ENCODE measurements at regions not wholly inside any gene's neighbourhood (a gene's known extent, or its start where the extent isn't known, plus 50 kb on each side); places are given as distances from the start of the nearest gene placed in this dataset.

GRCh38 chr20:39767352-39767751 is 805.2 kb downstream of the DHX35 start (continued):
- TF ChIP-seq POLR2AphosphoS5 (IDR thresholded peaks at IDR 0.05; ENCODE audit: low read depth, low read length) (no peak), JUN (IDR thresholded peaks at IDR 0.05; ENCODE audit: low read depth, low read length) (no peak), MAFK (IDR thresholded peaks at IDR 0.05; ENCODE audit: low read depth, low read length) (no peak), SP4 (IDR thresholded peaks at IDR 0.05; ENCODE audit: low read length) (no peak)
